ENCODE measurements at regions not wholly inside any gene's neighbourhood (a gene's known extent, or its start where the extent isn't known, plus 50 kb on each side); places are given as distances from the start of the nearest gene placed in this dataset.
"Not testable (repeated sequence)": the region's sequence is repeated elsewhere in the genome, so short reads cannot be mapped to it uniquely, and the experiment has no call there.

GRCh38 chr3:20645340-20645739, 459.3 kb upstream of the SGO1 start:
- DNase-seq (ENCODE audit: low spot score), result no peak

- DNase-seq (ENCODE audit: low spot score), result no peak
Measured at GRCh38 chr3:20637729-20638128, 451.7 kb upstream of the SGO1 start.

- DNase-seq (ENCODE audit: low spot score), result no peak
Measured at GRCh38 chr3:20622304-20622703, 436.3 kb upstream of the SGO1 start.

- not testable (repeated sequence) for DNase-seq (ENCODE audit: low spot score)
Measured at GRCh38 chr3:20618621-20619020, 432.6 kb upstream of the SGO1 start.

GRCh38 chr3:20618181-20618580, 432.2 kb upstream of the SGO1 start:
- not testable (repeated sequence) for DNase-seq (ENCODE audit: low spot score)

GRCh38 chr3:20615982-20616381, 430.0 kb upstream of the SGO1 start:
- not testable (repeated sequence) for DNase-seq (ENCODE audit: low spot score)

- no peak for DNase-seq (ENCODE audit: low spot score)
Measured at GRCh38 chr3:20608054-20608738, 422.2 kb upstream of the SGO1 start.

- no peak for DNase-seq (ENCODE audit: low spot score)
Measured at GRCh38 chr3:20604659-20605058, 418.7 kb upstream of the SGO1 start.

GRCh38 chr3:20589275-20589674, 403.3 kb upstream of the SGO1 start:
- no peak for DNase-seq (ENCODE audit: low spot score)

- no peak for DNase-seq (ENCODE audit: low spot score)
Measured at GRCh38 chr3:20588781-20589180, 402.8 kb upstream of the SGO1 start.

GRCh38 chr3:20583648-20584047, 397.6 kb upstream of the SGO1 start:
- DNase-seq (ENCODE audit: low spot score), result no peak

- DNase-seq (ENCODE audit: low spot score), result no peak
Measured at GRCh38 chr3:20576228-20576627, 390.2 kb upstream of the SGO1 start.

- DNase-seq (ENCODE audit: low spot score), result no peak
Measured at GRCh38 chr3:20575146-20575545, 389.1 kb upstream of the SGO1 start.

- no peak for DNase-seq (ENCODE audit: low spot score)
Measured at GRCh38 chr3:20574746-20575145, 388.7 kb upstream of the SGO1 start.

GRCh38 chr3:20573175-20573574, 387.2 kb upstream of the SGO1 start:
- DNase-seq (ENCODE audit: low spot score), result no peak

- no peak for DNase-seq (ENCODE audit: low spot score)
Measured at GRCh38 chr3:20572473-20572872, 386.5 kb upstream of the SGO1 start.

GRCh38 chr3:20569310-20569709, 383.3 kb upstream of the SGO1 start:
- DNase-seq (ENCODE audit: low spot score), result no peak

- DNase-seq (ENCODE audit: low spot score), result no peak
Measured at GRCh38 chr3:20564966-20565365, 379.0 kb upstream of the SGO1 start.

- no peak for DNase-seq (ENCODE audit: low spot score)
Measured at GRCh38 chr3:20563985-20564384, 378.0 kb upstream of the SGO1 start.

- DNase-seq (ENCODE audit: low spot score), result no peak
Measured at GRCh38 chr3:20563251-20563650, 377.2 kb upstream of the SGO1 start.

GRCh38 chr3:20561166-20561565, 375.2 kb upstream of the SGO1 start:
- DNase-seq (ENCODE audit: low spot score), result no peak

- DNase-seq (ENCODE audit: low spot score), result not testable (repeated sequence)
Measured at GRCh38 chr3:20560446-20560845, 374.4 kb upstream of the SGO1 start.

GRCh38 chr3:20558161-20558560, 372.2 kb upstream of the SGO1 start:
- DNase-seq (ENCODE audit: low spot score), result no peak

GRCh38 chr3:20556661-20557060, 370.7 kb upstream of the SGO1 start:
- no peak for DNase-seq (ENCODE audit: low spot score)

All from ecto neural progenitor cell (in vitro differentiated cells).